Loucy (cell line): ENCODE measurements at regions not wholly inside any gene's neighbourhood (a gene's known extent, or its start where the extent isn't known, plus 50 kb on each side); places are given as distances from the start of the nearest gene placed in this dataset.

Experiments
- EZH2phosphoT487 ChIP-seq: fragments of 200-600 bp; IDR thresholded peaks from 2 replicates; pipeline ENCODE4 v1.6.1; 2018; ENCODE audit warnings: antibody characterized with exemption, mild to moderate bottlenecking, moderate library complexity, borderline replicate concordance
- TF ChIP-seq, protein P1 (sequence below): fragments of 200-600 bp; sonication (generic); conservative IDR thresholded peaks from 2 replicates; pipeline ENCODE4 v1.5.1; 2014; ENCODE audit warnings: mild to moderate bottlenecking, antibody characterized with exemption, low read length

DNA sequence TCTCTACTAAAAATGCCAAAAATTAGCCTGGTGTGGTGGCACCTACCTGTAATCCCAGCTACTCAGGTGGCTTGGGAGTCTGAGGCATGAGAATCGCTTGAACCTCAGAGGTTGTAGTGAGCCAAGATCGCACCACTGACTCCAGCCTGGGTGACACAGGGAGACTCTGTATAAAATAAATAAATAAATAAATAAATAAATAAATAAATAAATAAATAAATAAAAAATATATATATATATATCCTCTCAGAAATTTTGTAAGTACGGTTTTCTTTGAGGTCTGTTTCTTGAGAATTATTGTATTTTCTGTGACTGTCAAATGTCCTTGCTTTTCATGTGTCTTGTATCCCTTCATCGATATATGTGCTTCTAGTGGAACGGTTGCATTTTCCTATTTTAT is 406.9 kb upstream of the FIGN start:
- TF ChIP-seq, protein P1, sequence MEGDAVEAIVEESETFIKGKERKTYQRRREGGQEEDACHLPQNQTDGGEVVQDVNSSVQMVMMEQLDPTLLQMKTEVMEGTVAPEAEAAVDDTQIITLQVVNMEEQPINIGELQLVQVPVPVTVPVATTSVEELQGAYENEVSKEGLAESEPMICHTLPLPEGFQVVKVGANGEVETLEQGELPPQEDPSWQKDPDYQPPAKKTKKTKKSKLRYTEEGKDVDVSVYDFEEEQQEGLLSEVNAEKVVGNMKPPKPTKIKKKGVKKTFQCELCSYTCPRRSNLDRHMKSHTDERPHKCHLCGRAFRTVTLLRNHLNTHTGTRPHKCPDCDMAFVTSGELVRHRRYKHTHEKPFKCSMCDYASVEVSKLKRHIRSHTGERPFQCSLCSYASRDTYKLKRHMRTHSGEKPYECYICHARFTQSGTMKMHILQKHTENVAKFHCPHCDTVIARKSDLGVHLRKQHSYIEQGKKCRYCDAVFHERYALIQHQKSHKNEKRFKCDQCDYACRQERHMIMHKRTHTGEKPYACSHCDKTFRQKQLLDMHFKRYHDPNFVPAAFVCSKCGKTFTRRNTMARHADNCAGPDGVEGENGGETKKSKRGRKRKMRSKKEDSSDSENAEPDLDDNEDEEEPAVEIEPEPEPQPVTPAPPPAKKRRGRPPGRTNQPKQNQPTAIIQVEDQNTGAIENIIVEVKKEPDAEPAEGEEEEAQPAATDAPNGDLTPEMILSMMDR: no peak
- TF ChIP-seq EZH2phosphoT487: no peak
